ENCODE measurements at regions not wholly inside any gene's neighbourhood (a gene's known extent, or its start where the extent isn't known, plus 50 kb on each side); places are given as distances from the start of the nearest gene placed in this dataset.

DNA sequence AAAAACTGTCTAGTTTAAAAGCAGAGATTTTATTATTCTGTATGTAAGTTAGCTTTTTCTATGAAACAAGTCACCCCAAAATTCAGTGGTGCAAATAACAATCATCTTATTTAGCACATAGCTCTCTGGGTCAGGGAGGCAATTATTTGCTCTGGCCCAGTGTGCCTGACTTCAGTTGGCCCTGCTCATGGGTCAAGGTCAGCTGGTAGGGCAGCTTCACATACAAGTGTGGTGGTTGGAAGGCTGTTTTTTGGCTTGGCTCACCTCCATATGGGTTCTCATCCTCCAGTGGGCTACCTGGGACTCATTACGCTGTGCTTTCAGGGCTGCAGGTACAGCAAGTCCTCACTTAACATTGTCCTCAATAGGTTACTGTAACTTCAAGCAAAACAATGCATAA, 228.6 kb downstream of the NR2F2 start:
- intact Hi-C loops (cut with DNase I; ENCODE audit: low total_unique reads) (no loop called here), in situ Hi-C loops (cut with MboI; ENCODE audit: low sequenced_read_pairs in 4 of 4) (no loop called here)
- H3K36me3 ChIP-seq: no peaks in the 10 kb centered on the region
- no peak overlapping the region for H3K4me3 ChIP-seq
- H3K9me3 ChIP-seq: no peaks in the 10 kb centered on the region
- no peak overlapping the region for H3K27ac ChIP-seq
- ATAC-seq (no peak), DNase-seq (no peak)
- H3K27me3 ChIP-seq: no peaks in the 10 kb centered on the region
- TF ChIP-seq POLR2A (IDR thresholded peaks at IDR 0.05): no peak
- TF ChIP-seq, protein P1, sequence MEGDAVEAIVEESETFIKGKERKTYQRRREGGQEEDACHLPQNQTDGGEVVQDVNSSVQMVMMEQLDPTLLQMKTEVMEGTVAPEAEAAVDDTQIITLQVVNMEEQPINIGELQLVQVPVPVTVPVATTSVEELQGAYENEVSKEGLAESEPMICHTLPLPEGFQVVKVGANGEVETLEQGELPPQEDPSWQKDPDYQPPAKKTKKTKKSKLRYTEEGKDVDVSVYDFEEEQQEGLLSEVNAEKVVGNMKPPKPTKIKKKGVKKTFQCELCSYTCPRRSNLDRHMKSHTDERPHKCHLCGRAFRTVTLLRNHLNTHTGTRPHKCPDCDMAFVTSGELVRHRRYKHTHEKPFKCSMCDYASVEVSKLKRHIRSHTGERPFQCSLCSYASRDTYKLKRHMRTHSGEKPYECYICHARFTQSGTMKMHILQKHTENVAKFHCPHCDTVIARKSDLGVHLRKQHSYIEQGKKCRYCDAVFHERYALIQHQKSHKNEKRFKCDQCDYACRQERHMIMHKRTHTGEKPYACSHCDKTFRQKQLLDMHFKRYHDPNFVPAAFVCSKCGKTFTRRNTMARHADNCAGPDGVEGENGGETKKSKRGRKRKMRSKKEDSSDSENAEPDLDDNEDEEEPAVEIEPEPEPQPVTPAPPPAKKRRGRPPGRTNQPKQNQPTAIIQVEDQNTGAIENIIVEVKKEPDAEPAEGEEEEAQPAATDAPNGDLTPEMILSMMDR (IDR thresholded peaks at IDR 0.05 in 4 of 5, conservative IDR thresholded peaks at IDR 0.05 in 1 of 5): no peak
- H3K4me1 ChIP-seq: no peaks in the 10 kb centered on the region

DNA sequence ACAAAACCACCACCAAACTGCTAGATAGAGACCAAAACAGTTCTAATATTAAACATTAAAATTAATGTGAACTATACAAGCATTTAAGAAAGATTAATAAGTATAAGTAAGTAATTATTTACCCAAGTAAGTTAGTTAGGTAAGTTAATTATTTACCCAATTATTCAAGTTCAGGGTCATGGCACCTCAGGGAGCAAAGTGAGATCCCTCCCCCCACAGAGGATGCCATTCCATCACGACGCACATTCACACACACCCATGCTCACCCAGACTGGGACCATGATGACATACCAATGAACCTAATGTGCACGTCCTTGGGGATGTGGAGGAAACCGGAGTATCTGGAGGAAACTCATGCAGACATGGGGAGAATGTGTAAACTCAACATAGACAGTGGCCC, 229.1 kb downstream of the NR2F2 start:
- in situ Hi-C loops (cut with MboI; ENCODE audit: low sequenced_read_pairs in 4 of 4) (no loop called here), intact Hi-C loops (cut with DNase I; ENCODE audit: low total_unique reads) (no loop called here)
- H3K9me3 ChIP-seq: no peaks in the 10 kb centered on the region
- no peak overlapping the region for H3K27ac ChIP-seq
- no peaks in the 10 kb centered on the region for H3K27me3 ChIP-seq
- no peaks in the 10 kb centered on the region for H3K36me3 ChIP-seq
- DNase-seq (no peak), ATAC-seq (no peak)
- H3K4me1 ChIP-seq: no peaks in the 10 kb centered on the region
- no peak overlapping the region for H3K4me3 ChIP-seq
- no peak for TF ChIP-seq POLR2A (IDR thresholded peaks at IDR 0.05)
- TF ChIP-seq, protein P1 (IDR thresholded peaks at IDR 0.05 in 4 of 5, conservative IDR thresholded peaks at IDR 0.05 in 1 of 5): no peak

DNA sequence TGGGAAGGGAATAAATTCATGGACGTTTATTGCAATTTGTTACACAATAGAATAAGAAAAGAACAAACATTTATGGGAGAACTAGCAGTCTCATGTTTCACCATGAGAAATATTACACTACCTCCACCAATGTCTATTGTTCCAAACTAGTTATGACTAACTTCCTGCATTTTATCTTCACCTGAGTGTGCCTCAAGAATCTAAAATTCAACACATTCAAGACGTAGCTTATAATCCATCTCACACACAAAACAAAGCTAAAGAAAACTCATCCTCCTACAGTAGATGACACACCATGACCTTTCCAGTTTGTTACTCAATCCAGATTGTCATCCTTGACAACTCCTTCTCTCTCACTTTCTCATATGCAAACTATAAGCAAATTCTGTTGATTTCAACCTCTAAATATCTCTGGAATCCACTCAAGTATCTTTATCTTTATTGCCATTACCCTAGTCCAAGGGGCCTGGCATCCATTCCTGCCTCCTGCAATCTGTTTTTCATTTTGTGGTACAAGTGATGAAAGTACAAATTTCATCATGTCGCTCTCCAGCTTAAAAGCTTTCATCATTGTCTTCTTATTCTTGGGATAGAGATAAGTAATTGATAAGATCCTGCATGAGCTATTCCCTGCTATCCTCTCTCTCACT, 229.9 kb downstream of the NR2F2 start:
- no peaks in the 10 kb centered on the region for H3K27me3 ChIP-seq
- no peaks in the 10 kb centered on the region for H3K4me1 ChIP-seq
- H3K9me3 ChIP-seq: no peaks in the 10 kb centered on the region
- TF ChIP-seq, protein P1 (IDR thresholded peaks at IDR 0.05 in 4 of 5, conservative IDR thresholded peaks at IDR 0.05 in 1 of 5): no peak
- TF ChIP-seq POLR2A (IDR thresholded peaks at IDR 0.05): no peak
- in situ Hi-C loops (cut with MboI; ENCODE audit: low sequenced_read_pairs in 4 of 4): no loop called here
- ATAC-seq (no peak), DNase-seq (no peak)
- intact Hi-C loops (cut with DNase I; ENCODE audit: low total_unique reads): no loop called here
- no peak overlapping the region for H3K4me3 ChIP-seq
- H3K36me3 ChIP-seq: no peaks in the 10 kb centered on the region
- H3K27ac ChIP-seq: no peak overlapping the region

DNA sequence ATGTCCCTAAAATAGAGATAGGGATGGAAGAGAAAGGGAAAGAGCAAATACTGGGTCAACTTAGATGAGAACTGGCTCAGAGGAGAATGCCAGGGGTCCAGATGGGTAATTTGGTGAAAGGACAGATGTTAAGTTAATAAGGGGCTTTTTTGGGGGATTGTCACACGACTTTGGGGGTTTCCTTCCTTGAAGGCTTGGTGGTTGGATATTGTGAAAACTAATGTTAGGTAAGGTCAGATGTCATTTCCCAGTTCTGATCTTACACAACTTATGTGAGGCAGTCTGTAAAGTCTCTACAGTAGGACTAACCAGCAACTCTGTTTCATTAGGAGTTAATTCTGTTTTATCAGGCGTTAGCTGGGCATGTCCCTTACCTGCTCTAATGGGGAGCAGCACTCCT, 231.1 kb downstream of the NR2F2 start:
- no peaks in the 10 kb centered on the region for H3K36me3 ChIP-seq

More for the DNA sequence above, 231.1 kb downstream of the NR2F2 start:
- TF ChIP-seq POLR2A (IDR thresholded peaks at IDR 0.05): no peak
- TF ChIP-seq, protein P1 (IDR thresholded peaks at IDR 0.05 in 4 of 5, conservative IDR thresholded peaks at IDR 0.05 in 1 of 5): no peak
- H3K27me3 ChIP-seq: no peaks in the 10 kb centered on the region
- no peaks in the 10 kb centered on the region for H3K4me1 ChIP-seq
- DNase-seq (no peak), ATAC-seq (no peak)
- H3K27ac ChIP-seq: no peak overlapping the region
- H3K9me3 ChIP-seq: no peaks in the 10 kb centered on the region
- in situ Hi-C loops (cut with MboI; ENCODE audit: low sequenced_read_pairs in 4 of 4): no loop called here
- H3K4me3 ChIP-seq: no peak overlapping the region
- intact Hi-C loops (cut with DNase I; ENCODE audit: low total_unique reads): no loop called here

All from gastrocnemius medialis (tissue), 4 donors.